Neural cell (in vitro differentiated cells): ENCODE measurements at regions not wholly inside any gene's neighbourhood (a gene's known extent, or its start where the extent isn't known, plus 50 kb on each side); places are given as distances from the start of the nearest gene placed in this dataset.

Source experiments
- H2AFZ ChIP-seq: fragments of 200-600, 300-800 bp; sonication (generic), shearing (Covaris generic); 2 replicates; pipeline ENCODE4 v1.6.0; 2014; ENCODE audit warnings: low read depth, mild to moderate bottlenecking, antibody characterized with exemption, low read length, moderate library complexity
- H3F3A ChIP-seq: fragments of 200-600 bp; shearing (Covaris generic); 2 replicates; pipeline ENCODE4 v1.6.1; 2016; ENCODE audit warnings: mild to moderate bottlenecking, moderate library complexity, mixed read lengths, antibody characterized with exemption, low read length; ENCODE audit not compliant: insufficient read depth, poor library complexity, severe bottlenecking
- H3K27ac ChIP-seq: fragments of 200-600, 300-800 bp; sonication (generic), shearing (Covaris generic); 2 replicates; pipeline ENCODE4 v1.5.1; 2014; ENCODE audit warnings: mild to moderate bottlenecking, low read length, moderate library complexity
- H3K27me3 ChIP-seq: fragments of 300-800, 200-600 bp; sonication (generic), shearing (Covaris generic); 2 replicates; pipeline ENCODE4 v1.6.0; 2014; ENCODE audit warnings: mild to moderate bottlenecking, low read depth, low read length, moderate library complexity; ENCODE audit not compliant: insufficient read depth
- H3K36me3 ChIP-seq: fragments of 300-800, 200-600 bp; sonication (generic), shearing (Covaris generic); 2 replicates; pipeline ENCODE4 v1.5.1; 2014; ENCODE audit warnings: mild to moderate bottlenecking, antibody characterized with exemption, low read length, moderate library complexity; ENCODE audit not compliant: insufficient read depth
- H3K4me2 ChIP-seq: fragments of 300-800, 200-600 bp; sonication (generic), shearing (Covaris generic); 2 replicates; pipeline ENCODE4 v1.6.0; 2014; ENCODE audit warnings: mild to moderate bottlenecking, low read length
- H3K4me3 ChIP-seq: fragments of 300-800, 200-600 bp; sonication (generic), shearing (Covaris generic); 2 replicates; pipeline ENCODE4 v1.5.1; 2014; ENCODE audit warnings: mild to moderate bottlenecking, low read length, moderate library complexity
- H3K79me2 ChIP-seq: fragments of 200-600 bp; shearing (Covaris generic); replicated peaks from 2 replicates; pipeline ENCODE4 v1.6.0; 2014; ENCODE audit warnings: mild to moderate bottlenecking, low read length, moderate library complexity; ENCODE audit not compliant: insufficient read depth
- H3K9ac ChIP-seq: fragments of 300-800, 200-600 bp; sonication (generic), shearing (Covaris generic); 2 replicates; pipeline ENCODE4 v1.6.1; 2016; ENCODE audit warnings: mild to moderate bottlenecking, low read length, mixed read lengths
- H3K9me2 ChIP-seq: fragments of 200-600 bp; shearing (Covaris generic); 2 replicates; pipeline ENCODE4 v1.6.1; 2016; ENCODE audit warnings: mild to moderate bottlenecking, low read length, mixed read lengths; ENCODE audit not compliant: insufficient read depth
- H3K9me3 ChIP-seq: fragments of 200-600, 300-800 bp; sonication (generic), shearing (Covaris generic); 2 replicates; pipeline ENCODE4 v1.6.1; 2016; ENCODE audit warnings: mild to moderate bottlenecking, mixed run types, low read length, moderate library complexity, mixed read lengths
- H4K20me1 ChIP-seq: fragments of 200-600 bp; shearing (Covaris generic); 2 replicates; pipeline ENCODE4 v1.6.1; 2016; ENCODE audit warnings: mild to moderate bottlenecking, mixed run types; ENCODE audit not compliant: insufficient read depth
- CTCF ChIP-seq: fragments of 450-650 bp; IDR thresholded peaks from 2 replicates; pipeline ENCODE4 v1.5.1; 2014; ENCODE audit warnings: antibody characterized with exemption, mild to moderate bottlenecking, moderate library complexity; ENCODE audit not compliant: poor library complexity, severe bottlenecking
- EP300 ChIP-seq: fragments of 450-650 bp; conservative IDR thresholded peaks from 2 replicates; pipeline ENCODE4 v1.6.1; 2014; ENCODE audit warnings: antibody characterized with exemption, mild to moderate bottlenecking, moderate library complexity; ENCODE audit not compliant: poor library complexity, severe bottlenecking
- EZH2 ChIP-seq: fragments of 200-600, 300-800 bp; shearing (Covaris generic), sonication (generic); IDR thresholded peaks from 2 replicates; pipeline ENCODE4 v1.6.1; 2014; ENCODE audit warnings: antibody characterized with exemption, low read length, borderline replicate concordance, mild to moderate bottlenecking; ENCODE audit not compliant: insufficient read depth, poor library complexity, severe bottlenecking
- MXI1 ChIP-seq: fragments of 450-650 bp; conservative IDR thresholded peaks from 2 replicates; pipeline ENCODE4 v1.6.1; 2014; ENCODE audit warnings: antibody characterized with exemption, mild to moderate bottlenecking; ENCODE audit not compliant: poor library complexity, severe bottlenecking
- POLR2AphosphoS5 ChIP-seq: IDR thresholded peaks from 2 replicates; pipeline ENCODE4 v1.6.1; 2012
- RAD21 ChIP-seq: fragments of 450-650 bp; conservative IDR thresholded peaks from 2 replicates; pipeline ENCODE4 v1.6.1; 2014; ENCODE audit warnings: antibody characterized with exemption, mild to moderate bottlenecking, moderate library complexity
- REST ChIP-seq: IDR thresholded peaks from 2 replicates; pipeline ENCODE4 v1.6.1; 2012; ENCODE audit warnings: borderline replicate concordance
- SMC3 ChIP-seq: fragments of 450-650 bp; conservative IDR thresholded peaks from 2 replicates; pipeline ENCODE4 v1.6.1; 2014; ENCODE audit warnings: antibody characterized with exemption, mild to moderate bottlenecking, moderate library complexity; ENCODE audit not compliant: poor library complexity
- TAF1 ChIP-seq: IDR thresholded peaks from 2 replicates; pipeline ENCODE4 v1.6.1; 2012; ENCODE audit warnings: low read depth

- Histone ChIP-seq H3K27me3 (no peaks in the 10 kb centered on the region), H3F3A (no peaks in the 10 kb centered on the region), H3K4me2 (no peak overlapping the region), H2AFZ (no peak overlapping the region), H3K4me3 (no peak overlapping the region), H3K9me2 (no peaks in the 10 kb centered on the region), H3K36me3 (no peaks in the 10 kb centered on the region), H3K79me2 (no peaks in the 10 kb centered on the region), H3K9ac (no peak overlapping the region), H3K27ac (no peak overlapping the region), H3K9me3 (no peaks in the 10 kb centered on the region), H4K20me1 (no peaks in the 10 kb centered on the region)
- no peak for TF ChIP-seq SMC3
- TF ChIP-seq POLR2AphosphoS5, result no peak
- TF ChIP-seq EP300, result no peak
- TF ChIP-seq EZH2, result no peak
- TF ChIP-seq REST, result no peak
- no peak for TF ChIP-seq RAD21
- TF ChIP-seq CTCF, result no peak
- TF ChIP-seq TAF1, result no peak
- no peak for TF ChIP-seq MXI1
Observed at GRCh38 chr13:31413516-31413915, 213.7 kb downstream of the B3GLCT start.

- Histone ChIP-seq H3K9ac (no peak overlapping the region), H3K27me3 (no peaks in the 10 kb centered on the region), H3K9me3 (no peaks in the 10 kb centered on the region), H3K4me3 (no peak overlapping the region), H3F3A (no peaks in the 10 kb centered on the region), H4K20me1 (no peaks in the 10 kb centered on the region), H3K79me2 (no peaks in the 10 kb centered on the region), H3K36me3 (no peaks in the 10 kb centered on the region), H3K9me2 (no peaks in the 10 kb centered on the region), H3K27ac (no peak overlapping the region), H2AFZ (no peak overlapping the region), H3K4me2 (no peak overlapping the region)
- TF ChIP-seq EP300 (no peak), RAD21 (no peak), MXI1 (no peak), SMC3 (no peak), EZH2 (no peak), POLR2AphosphoS5 (no peak), TAF1 (no peak), REST (no peak), CTCF (no peak)
Observed at GRCh38 chr13:31416066-31416465, 216.3 kb downstream of the B3GLCT start.
